Nephron (organoid): ENCODE measurements at regions not wholly inside any gene's neighbourhood (a gene's known extent, or its start where the extent isn't known, plus 50 kb on each side); places are given as distances from the start of the nearest gene placed in this dataset.

Source experiments
- H3K27ac Mint-ChIP-seq, 3 experiments: 2 replicates each; pipeline ENCODE4 v1.8.0; 2020; ENCODE audit warnings: mixed read lengths in 3 of 3, mild to moderate bottlenecking in 2 of 3, moderate library complexity in 1 of 3
- H3K27me3 Mint-ChIP-seq: 2 replicates; pipeline ENCODE4 v1.8.0; 2021; ENCODE audit warnings: low read depth, mild to moderate bottlenecking, moderate library complexity, mixed read lengths
- H3K36me3 Mint-ChIP-seq: 2 replicates; pipeline ENCODE4 v1.8.0; 2020; ENCODE audit warnings: low read depth, mixed read lengths
- H3K4me1 Mint-ChIP-seq: 2 replicates; pipeline ENCODE4 v1.8.0; 2020; ENCODE audit warnings: mixed read lengths
- H3K4me3 Mint-ChIP-seq, 3 experiments: 2 replicates each; pipeline ENCODE4 v1.8.0; 2020; ENCODE audit warnings: mild to moderate bottlenecking in 3 of 3, mixed read lengths in 3 of 3, moderate library complexity in 2 of 3
- H3K9me3 Mint-ChIP-seq: 2 replicates; pipeline ENCODE4 v1.8.0; 2020; ENCODE audit warnings: mixed read lengths
- CTCF ChIP-seq, 3 experiments: fragments of 200-600 bp; sonication (generic); IDR thresholded peaks; one replicate each; pipeline ENCODE4 v1.5.0; 2021; ENCODE audit warnings: antibody characterized with exemption in 3 of 3; ENCODE audit not compliant: unreplicated experiment in 3 of 3

- H3K4me1 Mint-ChIP-seq, result peaks cover 89% of the 10 kb centered on the region
- H3K27me3 Mint-ChIP-seq, result peaks cover 30% of the 10 kb centered on the region
- no peak overlapping the region for H3K4me3 Mint-ChIP-seq
Observed at GRCh38 chr3:194279701-194280360, 71.3 kb downstream of the CPN2 start.

GRCh38 chr3:194280777-194281176 is 70.4 kb downstream of the CPN2 start:
- no peak for TF ChIP-seq CTCF (IDR thresholded peaks at IDR 0.05; ENCODE audit: unreplicated experiment in 3 of 3)
- Mint-ChIP-seq H3K4me1 (peaks cover 80% of the 10 kb centered on the region), H3K4me3 (no peak overlapping the region), H3K27ac (peak overlapping the region; percentile 42 to 72 (median 60)), H3K36me3 (no peaks in the 10 kb centered on the region), H3K27me3 (peaks cover 25% of the 10 kb centered on the region), H3K9me3 (no peaks in the 10 kb centered on the region)

More at GRCh38 chr3:194279701-194280360, 71.3 kb downstream of the CPN2 start:
- no peaks in the 10 kb centered on the region for H3K36me3 Mint-ChIP-seq
- H3K9me3 Mint-ChIP-seq, result no peaks in the 10 kb centered on the region
- TF ChIP-seq CTCF (IDR thresholded peaks at IDR 0.05; ENCODE audit: unreplicated experiment in 3 of 3), result no peak
- H3K27ac Mint-ChIP-seq, result peak overlapping the region; percentile 33 to 72 (median 65)

GRCh38 chr3:194281306-194281705 is 69.8 kb downstream of the CPN2 start:
- Mint-ChIP-seq H3K9me3 (no peaks in the 10 kb centered on the region), H3K4me1 (peaks cover 75% of the 10 kb centered on the region), H3K27me3 (peaks cover 21% of the 10 kb centered on the region), H3K4me3 (no peak overlapping the region), H3K36me3 (no peaks in the 10 kb centered on the region), H3K27ac (peak overlapping the region; percentile 42 to 72 (median 60))
- no peak for TF ChIP-seq CTCF (IDR thresholded peaks at IDR 0.05; ENCODE audit: unreplicated experiment in 3 of 3)

- Mint-ChIP-seq H3K27ac (no peak overlapping the region), H3K27me3 (peaks cover 19% of the 10 kb centered on the region), H3K4me3 (no peak overlapping the region), H3K4me1 (peaks cover 70% of the 10 kb centered on the region), H3K9me3 (no peaks in the 10 kb centered on the region), H3K36me3 (no peaks in the 10 kb centered on the region)
- no peak for TF ChIP-seq CTCF (IDR thresholded peaks at IDR 0.05; ENCODE audit: unreplicated experiment in 3 of 3)
Observed at GRCh38 chr3:194281766-194282165, 69.4 kb downstream of the CPN2 start.

- no peak for TF ChIP-seq CTCF (IDR thresholded peaks at IDR 0.05; ENCODE audit: unreplicated experiment in 3 of 3)
- H3K27me3 Mint-ChIP-seq, result peaks cover 23% of the 10 kb centered on the region
- H3K36me3 Mint-ChIP-seq, result no peaks in the 10 kb centered on the region
- H3K9me3 Mint-ChIP-seq, result no peaks in the 10 kb centered on the region
- H3K4me1 Mint-ChIP-seq, result peaks cover 62% of the 10 kb centered on the region
- peak overlapping the region in 2 of 3 experiments; percentile 58 to 74 for H3K27ac Mint-ChIP-seq
- H3K4me3 Mint-ChIP-seq, result peak overlapping the region in 1 of 3 experiments; percentile 5
Observed at GRCh38 chr3:194282436-194283122, 68.5 kb downstream of the CPN2 start.
